Pancreas (tissue), 10 donors: ENCODE measurements at regions not wholly inside any gene's neighbourhood (a gene's known extent, or its start where the extent isn't known, plus 50 kb on each side); places are given as distances from the start of the nearest gene placed in this dataset.
"Not testable (repeated sequence)": the region's sequence is repeated elsewhere in the genome, so short reads cannot be mapped to it uniquely, and the experiment has no call there.

ENCODE experiments used
- ATAC-seq, 4 donors: fragments of 200-7000 bp; cut with Tn5 transposase; one replicate each; pipeline versions ENCODE4 v1.8.0 to v1.9.1; 2020; ENCODE audit warnings: mild to moderate bottlenecking in 4 of 4, moderate library complexity in 4 of 4
- DNase-seq, 6 donors: peaks; one replicate each; pipeline ENCODE4 v3.0.0-alpha.2; 2020
- FAIRE-seq: peaks from 2 replicates; lab custom pipeline; 2012; peaks lifted over from hg19 to GRCh38; lab: Jason Lieb, UNC
- H3K27ac ChIP-seq, 4 donors: fragments of 200-600 bp; sonication (generic); 1 replicate in 3 of 4; 2 replicates in 1 of 4; pipeline versions ENCODE4 v1.5.0 to v1.8.0; 2020
- H3K27me3 ChIP-seq, 4 donors: fragments of 200-600 bp; one replicate each; pipeline ENCODE4 v1.8.0; 2021
- H3K36me3 ChIP-seq, 3 donors: fragments of 200-600 bp; sonication (generic) in 1 of 3; one replicate each; pipeline versions ENCODE4 v1.5.0 to v1.8.0; 2020 to 2021
- H3K4me1 ChIP-seq, 3 donors: fragments of 200-600 bp; one replicate each; pipeline ENCODE4 v1.8.0; 2021
- H3K4me3 ChIP-seq, 4 donors: fragments of 200-600 bp; sonication (generic) in 2 of 4; one replicate each; pipeline versions ENCODE4 v1.5.0 to v1.8.0; 2020 to 2021
- H3K9me3 ChIP-seq, 4 donors: fragments of 200-600 bp; one replicate each; pipeline ENCODE4 v1.8.0; 2021
- WGBS, 2 donors: extraction: QIAGEN DNeasy Blood & Tissue Kit; methylation state at CpG; one replicate each; pipeline ENCODE4 v1.1.7; 2013; 5-methylcytosine and 5-hydroxymethylcytosine counted together
- intact Hi-C, 3 donors: fragments of 100-400 bp; cut with DNase I; formaldehyde crosslinking; loops; one replicate each; pipeline versions ENCODE4 v1.11.1 to v1.14.2; 2022
- TF ChIP-seq, protein P1 (sequence below), 4 donors: fragments of 200-600 bp; sonication (generic) in 3 of 4; IDR thresholded peaks; one replicate each; pipeline versions ENCODE4 v1.5.0 to v1.8.0; 2021; ENCODE audit warnings: antibody characterized with exemption in 4 of 4
- donor health status: healthy with polysubstance abuse.
- donor health status: DM: no; HTN: no; CAD: no; lungs with moderate emphysema.
- donor health status: DM: no; HTN: no; CAD: no.
- donor health status: control.
- donor health status: control.
- donor health status: Bipolar disorder and iron deficiency.
- donor health status: DM: yes; HTN: yes; CAD: no.
- donor health status: DM: no; HTN: no; CAD: no.
- donor health status: DM: no; HTN: no; CAD: no.
- donor health status: DM: yes; HTN: yes; CAD: no.

DNA sequence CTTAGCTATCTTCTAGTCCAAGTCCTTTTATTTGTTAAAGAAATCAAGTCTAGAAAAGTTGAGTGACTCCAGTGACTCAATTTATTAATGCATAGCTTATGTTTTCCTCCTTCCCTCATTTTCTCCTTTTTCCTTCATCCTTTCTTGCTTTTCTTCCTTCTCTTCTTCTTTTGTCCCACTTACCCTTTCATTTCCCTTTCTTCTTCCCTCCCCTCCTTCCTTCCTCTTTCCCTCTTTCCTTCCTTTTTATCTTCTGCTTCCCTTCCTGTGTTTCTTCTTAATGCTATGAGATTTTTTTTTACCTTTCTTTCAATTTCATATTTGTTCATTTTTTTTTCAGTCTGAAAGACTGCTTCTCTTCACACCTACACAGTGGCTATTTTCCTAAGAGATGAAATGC lies 555.5 kb downstream of the PIK3C3 start:
- Histone ChIP-seq H3K9me3 (no peaks in the 10 kb centered on the region), H3K27ac (no peak overlapping the region), H3K4me3 (no peak overlapping the region), H3K4me1 (peaks cover 0 to 4% (median 0%) of the 10 kb centered on the region in 3 donors), H3K27me3 (no peaks in the 10 kb centered on the region), H3K36me3 (no peaks in the 10 kb centered on the region)
- intact Hi-C loops: no loop called here
- ATAC-seq (no peak), DNase-seq (no peak), FAIRE-seq (no peak)
- TF ChIP-seq, protein P1, sequence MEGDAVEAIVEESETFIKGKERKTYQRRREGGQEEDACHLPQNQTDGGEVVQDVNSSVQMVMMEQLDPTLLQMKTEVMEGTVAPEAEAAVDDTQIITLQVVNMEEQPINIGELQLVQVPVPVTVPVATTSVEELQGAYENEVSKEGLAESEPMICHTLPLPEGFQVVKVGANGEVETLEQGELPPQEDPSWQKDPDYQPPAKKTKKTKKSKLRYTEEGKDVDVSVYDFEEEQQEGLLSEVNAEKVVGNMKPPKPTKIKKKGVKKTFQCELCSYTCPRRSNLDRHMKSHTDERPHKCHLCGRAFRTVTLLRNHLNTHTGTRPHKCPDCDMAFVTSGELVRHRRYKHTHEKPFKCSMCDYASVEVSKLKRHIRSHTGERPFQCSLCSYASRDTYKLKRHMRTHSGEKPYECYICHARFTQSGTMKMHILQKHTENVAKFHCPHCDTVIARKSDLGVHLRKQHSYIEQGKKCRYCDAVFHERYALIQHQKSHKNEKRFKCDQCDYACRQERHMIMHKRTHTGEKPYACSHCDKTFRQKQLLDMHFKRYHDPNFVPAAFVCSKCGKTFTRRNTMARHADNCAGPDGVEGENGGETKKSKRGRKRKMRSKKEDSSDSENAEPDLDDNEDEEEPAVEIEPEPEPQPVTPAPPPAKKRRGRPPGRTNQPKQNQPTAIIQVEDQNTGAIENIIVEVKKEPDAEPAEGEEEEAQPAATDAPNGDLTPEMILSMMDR (IDR thresholded peaks at IDR 0.05): no peak

DNA sequence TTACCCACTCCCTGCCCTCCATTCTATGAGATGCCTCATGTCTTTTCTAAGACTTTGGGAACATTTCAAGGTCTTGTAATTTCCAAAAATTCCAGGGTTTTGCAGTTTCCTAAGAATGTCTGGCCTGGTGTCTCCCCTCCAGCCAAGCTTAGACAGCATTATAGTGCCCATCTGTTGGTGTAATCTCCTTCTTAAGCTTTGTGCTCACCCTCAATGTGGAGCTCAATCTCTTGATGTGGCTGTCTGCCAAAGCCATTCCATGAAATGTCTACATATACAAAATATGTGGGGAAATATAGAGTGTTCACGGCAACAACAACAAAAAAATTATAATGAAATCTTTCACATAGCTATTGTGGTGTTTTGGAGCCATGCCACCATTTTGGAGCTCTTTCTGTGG lies 558.4 kb downstream of the PIK3C3 start:
- 65 to 72% methylated on average over 1 of the region's 1 CpG for WGBS, 2 donors
- TF ChIP-seq, protein P1 (IDR thresholded peaks at IDR 0.05): no peak
- Histone ChIP-seq H3K9me3 (no peaks in the 10 kb centered on the region), H3K36me3 (no peaks in the 10 kb centered on the region), H3K27me3 (no peaks in the 10 kb centered on the region), H3K4me1 (peaks cover 0 to 4% (median 0%) of the 10 kb centered on the region in 3 donors), H3K27ac (no peak overlapping the region), H3K4me3 (no peak overlapping the region)
- FAIRE-seq (no peak), ATAC-seq (no peak), DNase-seq (no peak)
- intact Hi-C loops: no loop called here

- H3K27ac ChIP-seq: no peak overlapping the region
- no peaks in the 10 kb centered on the region for H3K9me3 ChIP-seq
- TF ChIP-seq, protein P1 (IDR thresholded peaks at IDR 0.05): no peak
- 42 to 47% methylated on average over 3 of the region's 3 CpGs for WGBS, 2 donors
- no peaks in the 10 kb centered on the region for H3K36me3 ChIP-seq
- ATAC-seq (no peak), FAIRE-seq (no peak), DNase-seq (no peak)
- intact Hi-C loops: no loop called here
- peaks cover 0 to 4% (median 0%) of the 10 kb centered on the region in 3 donors for H3K4me1 ChIP-seq
- no peak overlapping the region for H3K4me3 ChIP-seq
- H3K27me3 ChIP-seq: no peaks in the 10 kb centered on the region
Observed at GRCh38 chr18:42514512-42514911, 559.5 kb downstream of the PIK3C3 start.

GRCh38 chr18:42517896-42518295 lies 562.9 kb downstream of the PIK3C3 start:
- DNase-seq (no peak), ATAC-seq (no peak), FAIRE-seq (no peak)
- Histone ChIP-seq H3K4me3 (no peak overlapping the region), H3K9me3 (no peaks in the 10 kb centered on the region), H3K27ac (no peak overlapping the region), H3K36me3 (no peaks in the 10 kb centered on the region), H3K4me1 (peaks cover 0 to 4% (median 0%) of the 10 kb centered on the region in 3 donors), H3K27me3 (no peaks in the 10 kb centered on the region)
- intact Hi-C loops: no loop called here
- TF ChIP-seq, protein P1 (IDR thresholded peaks at IDR 0.05): no peak

GRCh38 chr18:42518331-42518730 lies 563.3 kb downstream of the PIK3C3 start:
- H3K4me3 ChIP-seq, H3K27ac ChIP-seq, H3K27me3 ChIP-seq, intact Hi-C loops, H3K36me3 ChIP-seq, FAIRE-seq, H3K4me1 ChIP-seq, H3K9me3 ChIP-seq, ATAC-seq, DNase-seq: not testable (repeated sequence)
- 44 to 55% methylated on average over 2 of the region's 2 CpGs for WGBS, 2 donors

- H3K4me1 ChIP-seq: no peaks in the 10 kb centered on the region
- TF ChIP-seq, protein P1 (IDR thresholded peaks at IDR 0.05): no peak
- intact Hi-C loops: no loop called here
- no peak overlapping the region for H3K4me3 ChIP-seq
- WGBS, 2 donors: 11 to 12% methylated on average over 2 of the region's 2 CpGs
- DNase-seq (no peak), FAIRE-seq (no peak), ATAC-seq (peak in 1 of 4 donors; percentile 53)
- H3K27ac ChIP-seq: no peak overlapping the region
- H3K36me3 ChIP-seq: no peaks in the 10 kb centered on the region
- H3K9me3 ChIP-seq: no peaks in the 10 kb centered on the region
- H3K27me3 ChIP-seq: no peaks in the 10 kb centered on the region
Observed at GRCh38 chr18:42520138-42520537, 565.1 kb downstream of the PIK3C3 start.
